ENCODE measurements at regions not wholly inside any gene's neighbourhood (a gene's known extent, or its start where the extent isn't known, plus 50 kb on each side); places are given as distances from the start of the nearest gene placed in this dataset.

- H3K4me3 ChIP-seq (replicated peaks; ENCODE audit: insufficient read depth, low read length): no peak overlapping the region
- no peak for TF ChIP-seq REST (IDR thresholded peaks at IDR 0.05; ENCODE audit: insufficient replicate concordance, low read depth)
- TF ChIP-seq CTCF (IDR thresholded peaks at IDR 0.05; ENCODE audit: insufficient read depth, low read length): no peak
- no peak for DNase-seq (ENCODE audit: low read depth in 1 of 2, low spot score in 1 of 2)
- H3K27ac ChIP-seq (replicated peaks): no peak overlapping the region
- H3K27me3 ChIP-seq (ENCODE audit: insufficient read depth, poor library complexity, severe bottlenecking): no peaks in the 10 kb centered on the region
Measured at GRCh38 chr21:26273686-26274313, 103.2 kb upstream of the APP start.

GRCh38 chr21:26267389-26267788 is 96.8 kb upstream of the APP start:
- no peak for DNase-seq (ENCODE audit: low read depth in 1 of 2, low spot score in 1 of 2)
- H3K27ac ChIP-seq (replicated peaks): no peak overlapping the region
- no peak overlapping the region for H3K4me3 ChIP-seq (replicated peaks; ENCODE audit: insufficient read depth, low read length)
- peaks cover 2% of the 10 kb centered on the region for H3K27me3 ChIP-seq (ENCODE audit: insufficient read depth, poor library complexity, severe bottlenecking)
- TF ChIP-seq SPI1 (IDR thresholded peaks at IDR 0.05; ENCODE audit: borderline replicate concordance, low read depth): no peak
- TF ChIP-seq CTCF (IDR thresholded peaks at IDR 0.05; ENCODE audit: insufficient read depth, low read length): no peak
- TF ChIP-seq GABPA (IDR thresholded peaks at IDR 0.05; ENCODE audit: low read depth): no peak
- no peak for TF ChIP-seq REST (IDR thresholded peaks at IDR 0.05; ENCODE audit: insufficient replicate concordance, low read depth)
- TF ChIP-seq POLR2AphosphoS5 (IDR thresholded peaks at IDR 0.05; ENCODE audit: low read depth): no peak

- H3K4me3 ChIP-seq (replicated peaks; ENCODE audit: insufficient read depth, low read length): no peak overlapping the region
- no peak for DNase-seq (ENCODE audit: low read depth in 1 of 2, low spot score in 1 of 2)
- TF ChIP-seq CTCF (IDR thresholded peaks at IDR 0.05; ENCODE audit: insufficient read depth, low read length): no peak
- TF ChIP-seq REST (IDR thresholded peaks at IDR 0.05; ENCODE audit: insufficient replicate concordance, low read depth): no peak
- no peak for TF ChIP-seq POLR2AphosphoS5 (IDR thresholded peaks at IDR 0.05; ENCODE audit: low read depth)
- no peaks in the 10 kb centered on the region for H3K27me3 ChIP-seq (ENCODE audit: insufficient read depth, poor library complexity, severe bottlenecking)
- H3K27ac ChIP-seq (replicated peaks): no peak overlapping the region
Measured at GRCh38 chr21:26246073-26246472, 75.5 kb upstream of the APP start.

Measured in HL-60 (cell line).